Nephron (organoid): ENCODE measurements at regions not wholly inside any gene's neighbourhood (a gene's known extent, or its start where the extent isn't known, plus 50 kb on each side); places are given as distances from the start of the nearest gene placed in this dataset.

ENCODE experiments used
- H3K27ac Mint-ChIP-seq, 3 experiments: 2 replicates each; pipeline ENCODE4 v1.8.0; 2020; ENCODE audit warnings: mixed read lengths in 3 of 3, mild to moderate bottlenecking in 2 of 3, moderate library complexity in 1 of 3
- H3K27me3 Mint-ChIP-seq: 2 replicates; pipeline ENCODE4 v1.8.0; 2021; ENCODE audit warnings: low read depth, mild to moderate bottlenecking, moderate library complexity, mixed read lengths
- H3K36me3 Mint-ChIP-seq: 2 replicates; pipeline ENCODE4 v1.8.0; 2020; ENCODE audit warnings: low read depth, mixed read lengths
- H3K4me1 Mint-ChIP-seq: 2 replicates; pipeline ENCODE4 v1.8.0; 2020; ENCODE audit warnings: mixed read lengths
- H3K4me3 Mint-ChIP-seq, 3 experiments: 2 replicates each; pipeline ENCODE4 v1.8.0; 2020; ENCODE audit warnings: mild to moderate bottlenecking in 3 of 3, mixed read lengths in 3 of 3, moderate library complexity in 2 of 3
- H3K9me3 Mint-ChIP-seq: 2 replicates; pipeline ENCODE4 v1.8.0; 2020; ENCODE audit warnings: mixed read lengths
- TF ChIP-seq, protein P1 (sequence below), 3 experiments: fragments of 200-600 bp; sonication (generic); IDR thresholded peaks; one replicate each; pipeline ENCODE4 v1.5.0; 2021; ENCODE audit warnings: antibody characterized with exemption in 3 of 3; ENCODE audit not compliant: unreplicated experiment in 3 of 3

DNA sequence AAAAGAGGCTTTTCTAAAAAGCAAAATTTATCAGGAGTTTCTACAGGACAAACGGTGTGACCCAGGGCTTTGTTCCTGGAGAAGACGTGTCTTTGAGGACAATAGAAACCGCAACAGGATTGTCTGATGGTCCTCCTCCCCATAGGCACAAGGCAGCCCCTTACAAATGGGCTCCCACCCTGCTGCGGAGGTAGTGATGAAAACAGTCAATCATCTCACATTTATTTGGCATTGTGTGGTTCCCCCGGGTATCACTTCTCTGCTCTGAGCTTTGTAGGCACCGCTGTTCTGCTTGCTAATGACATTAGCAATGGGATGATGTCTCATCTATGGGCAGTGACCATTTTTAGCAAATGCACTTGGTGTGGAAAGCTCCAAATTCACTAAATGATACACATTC is 155.5 kb upstream of the TMPO start:
- Mint-ChIP-seq H3K27ac (no peak overlapping the region), H3K4me3 (no peak overlapping the region), H3K4me1 (peaks cover 5% of the 10 kb centered on the region), H3K36me3 (no peaks in the 10 kb centered on the region), H3K9me3 (no peaks in the 10 kb centered on the region), H3K27me3 (no peaks in the 10 kb centered on the region)
- TF ChIP-seq, protein P1, sequence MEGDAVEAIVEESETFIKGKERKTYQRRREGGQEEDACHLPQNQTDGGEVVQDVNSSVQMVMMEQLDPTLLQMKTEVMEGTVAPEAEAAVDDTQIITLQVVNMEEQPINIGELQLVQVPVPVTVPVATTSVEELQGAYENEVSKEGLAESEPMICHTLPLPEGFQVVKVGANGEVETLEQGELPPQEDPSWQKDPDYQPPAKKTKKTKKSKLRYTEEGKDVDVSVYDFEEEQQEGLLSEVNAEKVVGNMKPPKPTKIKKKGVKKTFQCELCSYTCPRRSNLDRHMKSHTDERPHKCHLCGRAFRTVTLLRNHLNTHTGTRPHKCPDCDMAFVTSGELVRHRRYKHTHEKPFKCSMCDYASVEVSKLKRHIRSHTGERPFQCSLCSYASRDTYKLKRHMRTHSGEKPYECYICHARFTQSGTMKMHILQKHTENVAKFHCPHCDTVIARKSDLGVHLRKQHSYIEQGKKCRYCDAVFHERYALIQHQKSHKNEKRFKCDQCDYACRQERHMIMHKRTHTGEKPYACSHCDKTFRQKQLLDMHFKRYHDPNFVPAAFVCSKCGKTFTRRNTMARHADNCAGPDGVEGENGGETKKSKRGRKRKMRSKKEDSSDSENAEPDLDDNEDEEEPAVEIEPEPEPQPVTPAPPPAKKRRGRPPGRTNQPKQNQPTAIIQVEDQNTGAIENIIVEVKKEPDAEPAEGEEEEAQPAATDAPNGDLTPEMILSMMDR (IDR thresholded peaks at IDR 0.05; ENCODE audit: unreplicated experiment in 3 of 3) = no peak

DNA sequence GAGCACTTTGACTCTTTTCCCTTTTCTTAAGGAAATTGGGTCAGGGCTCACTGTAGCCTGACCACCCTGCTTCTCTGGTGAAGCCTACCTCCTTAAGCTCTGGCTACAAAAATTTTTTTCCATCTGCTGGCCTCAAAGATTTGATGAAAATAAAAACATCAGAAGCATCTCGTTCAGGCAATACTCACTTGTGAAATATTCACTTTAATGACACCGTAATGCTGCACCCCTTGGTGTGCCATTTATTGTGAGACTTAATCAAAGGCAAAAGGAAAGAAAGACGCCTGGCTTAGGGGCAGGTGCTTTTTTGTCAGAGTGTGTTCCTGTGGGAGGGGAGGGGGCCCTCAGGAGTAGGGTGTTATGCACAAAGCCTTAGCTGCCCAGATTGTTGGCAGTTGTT is 155.0 kb upstream of the TMPO start:
- no peaks in the 10 kb centered on the region for H3K36me3 Mint-ChIP-seq
- H3K4me1 Mint-ChIP-seq = peaks cover 5% of the 10 kb centered on the region
- no peak overlapping the region for H3K27ac Mint-ChIP-seq
- H3K9me3 Mint-ChIP-seq = no peaks in the 10 kb centered on the region
- no peaks in the 10 kb centered on the region for H3K27me3 Mint-ChIP-seq
- H3K4me3 Mint-ChIP-seq = no peak overlapping the region
- TF ChIP-seq, protein P1 (IDR thresholded peaks at IDR 0.05; ENCODE audit: unreplicated experiment in 3 of 3) = no peak

DNA sequence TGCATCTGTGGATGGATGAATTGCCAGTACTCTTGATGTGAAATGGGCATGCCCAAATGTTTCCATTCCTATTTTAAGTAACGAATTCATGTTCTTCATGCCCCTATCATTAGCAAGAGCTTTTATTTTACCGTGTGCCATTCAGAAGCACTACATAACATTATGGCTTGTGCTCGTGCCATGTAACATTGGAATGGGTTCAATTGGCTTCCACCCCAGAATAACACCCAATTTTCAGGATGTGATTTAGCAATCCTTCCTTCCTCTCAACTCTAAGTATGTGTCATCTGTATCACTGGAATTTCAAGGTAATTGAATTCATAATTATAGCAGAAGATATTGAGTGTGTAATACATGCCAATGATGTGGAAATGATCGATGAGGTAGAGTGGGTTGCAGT is 145.8 kb upstream of the TMPO start:
- Mint-ChIP-seq H3K4me1 (peaks cover 42% of the 10 kb centered on the region), H3K36me3 (no peaks in the 10 kb centered on the region), H3K27ac (no peak overlapping the region), H3K27me3 (no peaks in the 10 kb centered on the region), H3K9me3 (no peaks in the 10 kb centered on the region), H3K4me3 (no peak overlapping the region)
- TF ChIP-seq, protein P1 (IDR thresholded peaks at IDR 0.05; ENCODE audit: unreplicated experiment in 3 of 3) = no peak

DNA sequence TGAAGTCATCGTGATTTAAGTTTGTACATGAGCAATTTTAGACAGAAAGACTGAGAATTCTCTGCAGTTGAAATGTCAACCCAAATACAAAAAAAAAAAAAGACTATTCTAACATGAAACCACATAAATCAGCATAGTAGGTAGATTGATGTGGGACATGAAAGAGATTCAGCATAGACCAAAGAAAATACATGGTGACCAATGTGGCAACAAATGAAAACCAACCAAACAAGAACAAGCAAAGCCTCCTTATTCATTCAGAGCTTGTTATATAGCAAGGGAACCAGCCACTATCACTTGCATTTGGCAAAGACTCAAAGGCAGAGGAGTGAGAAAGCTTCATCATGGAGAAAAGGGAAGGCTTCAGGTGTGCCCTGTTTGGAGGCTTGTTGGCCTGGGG is 144.4 kb upstream of the TMPO start:
- peaks cover 56% of the 10 kb centered on the region for H3K4me1 Mint-ChIP-seq
- H3K27ac Mint-ChIP-seq = peak overlapping the region; percentile 32 to 68 (median 54)
- TF ChIP-seq, protein P1 (IDR thresholded peaks at IDR 0.05; ENCODE audit: unreplicated experiment in 3 of 3) = no peak
- no peaks in the 10 kb centered on the region for H3K27me3 Mint-ChIP-seq
- H3K36me3 Mint-ChIP-seq = no peaks in the 10 kb centered on the region
- no peaks in the 10 kb centered on the region for H3K9me3 Mint-ChIP-seq
- H3K4me3 Mint-ChIP-seq = no peak overlapping the region

DNA sequence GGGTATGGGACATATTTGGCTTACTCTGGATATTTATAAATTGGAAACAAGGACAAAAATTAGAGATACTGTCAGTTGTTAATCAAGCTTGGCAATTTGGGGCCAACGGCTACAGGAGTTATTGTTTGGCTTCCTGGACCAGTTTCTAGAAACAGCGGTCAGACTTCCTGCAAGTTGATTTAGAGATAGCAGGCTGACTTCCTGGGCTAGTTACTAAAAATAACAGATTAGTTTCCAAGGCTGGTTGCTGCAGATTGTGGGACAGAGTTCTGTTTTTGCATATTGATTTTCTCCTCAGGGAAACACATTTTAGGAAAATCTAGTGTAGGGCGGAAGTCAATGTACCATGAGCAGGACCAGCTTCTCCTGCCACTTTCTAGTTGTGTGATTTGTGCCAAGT is 144.0 kb upstream of the TMPO start:
- no peaks in the 10 kb centered on the region for H3K36me3 Mint-ChIP-seq
- no peaks in the 10 kb centered on the region for H3K27me3 Mint-ChIP-seq
- H3K9me3 Mint-ChIP-seq = no peaks in the 10 kb centered on the region
- peak overlapping the region in 2 of 3 experiments; percentile 32 to 68 for H3K27ac Mint-ChIP-seq
- TF ChIP-seq, protein P1 (IDR thresholded peaks at IDR 0.05; ENCODE audit: unreplicated experiment in 3 of 3) = no peak
- H3K4me1 Mint-ChIP-seq = peaks cover 59% of the 10 kb centered on the region
- no peak overlapping the region for H3K4me3 Mint-ChIP-seq

DNA sequence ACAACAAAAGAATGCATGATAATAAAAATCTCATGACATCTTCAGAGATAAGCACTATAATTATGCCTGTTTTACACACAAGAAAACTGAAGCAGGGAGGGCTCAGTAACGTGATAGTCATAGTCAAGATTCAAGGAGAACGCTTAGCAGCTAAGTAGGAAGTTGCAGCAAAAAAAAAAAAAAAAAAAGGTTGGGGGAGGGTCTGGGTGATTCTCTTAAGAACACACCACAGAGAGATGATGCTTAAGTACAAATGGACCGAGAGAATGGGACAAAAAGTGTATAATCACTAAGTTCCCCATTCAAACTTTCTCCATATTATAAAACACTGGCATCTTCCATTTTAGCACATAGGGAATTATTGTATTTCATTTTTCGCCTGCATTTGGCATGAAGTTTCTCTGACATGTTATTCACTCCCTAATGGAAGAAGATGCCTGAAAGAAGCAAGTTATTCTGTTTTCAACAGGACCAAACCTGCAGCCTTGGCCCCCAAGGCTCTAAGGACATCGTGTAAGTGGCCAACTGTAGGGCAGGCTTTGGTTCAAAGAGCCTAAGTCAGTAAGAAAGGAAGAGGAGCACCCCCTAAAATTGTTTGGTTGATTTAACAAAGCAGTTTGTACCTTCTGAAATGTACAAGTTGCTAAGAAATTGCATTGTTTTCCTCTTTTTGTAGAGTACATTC is 142.9 kb upstream of the TMPO start:
- TF ChIP-seq, protein P1 (IDR thresholded peaks at IDR 0.05; ENCODE audit: unreplicated experiment in 3 of 3) = no peak
- Mint-ChIP-seq H3K27me3 (no peaks in the 10 kb centered on the region), H3K9me3 (no peaks in the 10 kb centered on the region), H3K4me1 (peaks cover 63% of the 10 kb centered on the region), H3K36me3 (no peaks in the 10 kb centered on the region), H3K27ac (peak overlapping the region; percentile 55 to 68 (median 65)), H3K4me3 (no peak overlapping the region)
